ENCODE measurements at regions not wholly inside any gene's neighbourhood (a gene's known extent, or its start where the extent isn't known, plus 50 kb on each side); places are given as distances from the start of the nearest gene placed in this dataset.

DNA sequence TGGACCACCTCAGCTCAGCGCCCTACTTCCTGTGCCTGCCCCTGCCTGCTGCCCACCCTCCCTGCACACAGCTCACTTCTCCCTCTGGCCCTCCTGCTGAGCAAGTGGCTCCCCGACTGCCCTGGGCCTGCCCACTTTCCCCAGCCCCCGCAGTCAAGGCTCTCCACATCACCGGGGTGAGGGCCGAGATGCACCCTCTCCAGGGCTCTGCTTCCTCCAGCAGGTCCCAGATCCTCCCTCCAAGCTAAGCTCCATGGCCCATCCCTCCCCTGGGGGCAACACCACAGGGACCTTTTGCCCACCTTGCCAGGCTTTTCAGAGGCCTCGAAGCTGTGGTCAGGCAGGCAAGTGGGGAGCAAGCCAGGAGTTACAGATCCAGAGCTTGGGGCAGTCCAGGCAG lies 820.2 kb downstream of the KCNJ18 start:
- no peak for TF ChIP-seq POLR2AphosphoS5 (IDR thresholded peaks at IDR 0.05; ENCODE audit: low read depth, low read length)
- TF ChIP-seq, protein P1, sequence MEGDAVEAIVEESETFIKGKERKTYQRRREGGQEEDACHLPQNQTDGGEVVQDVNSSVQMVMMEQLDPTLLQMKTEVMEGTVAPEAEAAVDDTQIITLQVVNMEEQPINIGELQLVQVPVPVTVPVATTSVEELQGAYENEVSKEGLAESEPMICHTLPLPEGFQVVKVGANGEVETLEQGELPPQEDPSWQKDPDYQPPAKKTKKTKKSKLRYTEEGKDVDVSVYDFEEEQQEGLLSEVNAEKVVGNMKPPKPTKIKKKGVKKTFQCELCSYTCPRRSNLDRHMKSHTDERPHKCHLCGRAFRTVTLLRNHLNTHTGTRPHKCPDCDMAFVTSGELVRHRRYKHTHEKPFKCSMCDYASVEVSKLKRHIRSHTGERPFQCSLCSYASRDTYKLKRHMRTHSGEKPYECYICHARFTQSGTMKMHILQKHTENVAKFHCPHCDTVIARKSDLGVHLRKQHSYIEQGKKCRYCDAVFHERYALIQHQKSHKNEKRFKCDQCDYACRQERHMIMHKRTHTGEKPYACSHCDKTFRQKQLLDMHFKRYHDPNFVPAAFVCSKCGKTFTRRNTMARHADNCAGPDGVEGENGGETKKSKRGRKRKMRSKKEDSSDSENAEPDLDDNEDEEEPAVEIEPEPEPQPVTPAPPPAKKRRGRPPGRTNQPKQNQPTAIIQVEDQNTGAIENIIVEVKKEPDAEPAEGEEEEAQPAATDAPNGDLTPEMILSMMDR (IDR thresholded peaks at IDR 0.05 in 2 of 3, conservative IDR thresholded peaks at IDR 0.05 in 1 of 3; ENCODE audit: borderline replicate concordance in 1 of 3, insufficient read depth in 1 of 3, low read depth in 2 of 3, low read length in 2 of 3), result no peak
- no peak for TF ChIP-seq ZNF274 (IDR thresholded peaks at IDR 0.05; ENCODE audit: low read depth, low read length)
- no peak for TF ChIP-seq TCF7L2 (IDR thresholded peaks at IDR 0.05; ENCODE audit: borderline replicate concordance, extremely low read depth, insufficient read depth, insufficient read length)
- TF ChIP-seq JUND (IDR thresholded peaks at IDR 0.05), result no peak
- TF ChIP-seq, protein P2, sequence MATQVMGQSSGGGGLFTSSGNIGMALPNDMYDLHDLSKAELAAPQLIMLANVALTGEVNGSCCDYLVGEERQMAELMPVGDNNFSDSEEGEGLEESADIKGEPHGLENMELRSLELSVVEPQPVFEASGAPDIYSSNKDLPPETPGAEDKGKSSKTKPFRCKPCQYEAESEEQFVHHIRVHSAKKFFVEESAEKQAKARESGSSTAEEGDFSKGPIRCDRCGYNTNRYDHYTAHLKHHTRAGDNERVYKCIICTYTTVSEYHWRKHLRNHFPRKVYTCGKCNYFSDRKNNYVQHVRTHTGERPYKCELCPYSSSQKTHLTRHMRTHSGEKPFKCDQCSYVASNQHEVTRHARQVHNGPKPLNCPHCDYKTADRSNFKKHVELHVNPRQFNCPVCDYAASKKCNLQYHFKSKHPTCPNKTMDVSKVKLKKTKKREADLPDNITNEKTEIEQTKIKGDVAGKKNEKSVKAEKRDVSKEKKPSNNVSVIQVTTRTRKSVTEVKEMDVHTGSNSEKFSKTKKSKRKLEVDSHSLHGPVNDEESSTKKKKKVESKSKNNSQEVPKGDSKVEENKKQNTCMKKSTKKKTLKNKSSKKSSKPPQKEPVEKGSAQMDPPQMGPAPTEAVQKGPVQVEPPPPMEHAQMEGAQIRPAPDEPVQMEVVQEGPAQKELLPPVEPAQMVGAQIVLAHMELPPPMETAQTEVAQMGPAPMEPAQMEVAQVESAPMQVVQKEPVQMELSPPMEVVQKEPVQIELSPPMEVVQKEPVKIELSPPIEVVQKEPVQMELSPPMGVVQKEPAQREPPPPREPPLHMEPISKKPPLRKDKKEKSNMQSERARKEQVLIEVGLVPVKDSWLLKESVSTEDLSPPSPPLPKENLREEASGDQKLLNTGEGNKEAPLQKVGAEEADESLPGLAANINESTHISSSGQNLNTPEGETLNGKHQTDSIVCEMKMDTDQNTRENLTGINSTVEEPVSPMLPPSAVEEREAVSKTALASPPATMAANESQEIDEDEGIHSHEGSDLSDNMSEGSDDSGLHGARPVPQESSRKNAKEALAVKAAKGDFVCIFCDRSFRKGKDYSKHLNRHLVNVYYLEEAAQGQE (IDR thresholded peaks at IDR 0.05; ENCODE audit: low read depth), result no peak
- TF ChIP-seq POLR2A (IDR thresholded peaks at IDR 0.05; ENCODE audit: borderline replicate concordance, extremely low read depth, insufficient read depth, insufficient read length), result no peak

Measured in HCT116 (cell line).